ENCODE measurements at regions not wholly inside any gene's neighbourhood (a gene's known extent, or its start where the extent isn't known, plus 50 kb on each side); places are given as distances from the start of the nearest gene placed in this dataset.

DNA sequence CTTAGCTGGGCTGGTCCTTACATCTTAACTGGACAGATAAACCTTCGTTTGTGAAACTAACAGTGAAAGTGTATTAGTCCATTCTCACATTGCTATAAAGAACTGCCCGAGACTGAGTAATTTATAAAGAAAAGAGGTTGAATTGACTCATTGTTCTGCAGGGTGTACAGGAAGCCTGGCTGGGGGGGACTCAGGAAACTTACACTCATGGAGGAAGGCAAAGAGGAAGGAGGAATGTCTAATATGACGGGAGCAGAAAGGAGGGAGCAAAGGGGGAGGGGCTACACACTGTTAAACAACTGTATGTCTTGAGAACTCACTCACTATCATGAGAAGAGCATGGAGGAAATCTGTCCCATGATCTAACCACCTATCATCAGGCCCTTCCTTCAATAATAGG lies 1566.5 kb upstream of the PCDH7 start:
- no peak overlapping the region for H3K27ac ChIP-seq (ENCODE audit: low read depth in 1 of 2, low read length in 2 of 2)
- WGBS, 2 donors, result 54 to 66% methylated on average over 3 of the region's 3 CpGs
- no peaks in the 10 kb centered on the region for H3K27me3 ChIP-seq (ENCODE audit: control insufficient read depth in 1 of 2, insufficient read depth in 2 of 2, low read length in 1 of 2)
- no peak overlapping the region for H3K4me3 ChIP-seq (ENCODE audit: low read length in 2 of 2)
- ATAC-seq (ENCODE audit: low FRiP score) (no peak), DNase-seq (no peak)
- no peaks in the 10 kb centered on the region for H3K4me1 ChIP-seq (ENCODE audit: control insufficient read depth in 1 of 2, insufficient read depth in 2 of 2, low read length in 2 of 2)
- peaks cover 2% of the 10 kb centered on the region for H3K9me3 ChIP-seq (ENCODE audit: control insufficient read depth, low read length)
- H3K36me3 ChIP-seq (ENCODE audit: control insufficient read depth in 1 of 2, insufficient read depth in 2 of 2, low read length in 1 of 2), result no peaks in the 10 kb centered on the region
- intact Hi-C loops (cut with DNase I), result no loop called here

- DNase-seq (no peak), ATAC-seq (ENCODE audit: low FRiP score) (no peak)
- Histone ChIP-seq H3K36me3 (ENCODE audit: control insufficient read depth in 1 of 2, insufficient read depth in 2 of 2, low read length in 1 of 2) (no peaks in the 10 kb centered on the region), H3K4me1 (ENCODE audit: control insufficient read depth in 1 of 2, insufficient read depth in 2 of 2, low read length in 2 of 2) (no peaks in the 10 kb centered on the region), H3K9me3 (ENCODE audit: control insufficient read depth, low read length) (peaks cover 1% of the 10 kb centered on the region), H3K4me3 (ENCODE audit: low read length in 2 of 2) (no peak overlapping the region), H3K27ac (ENCODE audit: low read depth in 1 of 2, low read length in 2 of 2) (no peak overlapping the region), H3K27me3 (ENCODE audit: control insufficient read depth in 1 of 2, insufficient read depth in 2 of 2, low read length in 1 of 2) (no peaks in the 10 kb centered on the region)
- WGBS, 2 donors, result 68 to 72% methylated on average over 1 of the region's 1 CpG
- intact Hi-C loops (cut with DNase I), result no loop called here
Measured at GRCh38 chr4:29175291-29175690, 1544.9 kb upstream of the PCDH7 start.

GRCh38 chr4:29199025-29199424 lies 1521.1 kb upstream of the PCDH7 start:
- Histone ChIP-seq H3K27ac (ENCODE audit: low read depth in 1 of 2, low read length in 2 of 2) (no peak overlapping the region), H3K9me3 (ENCODE audit: control insufficient read depth, low read length) (no peaks in the 10 kb centered on the region), H3K36me3 (ENCODE audit: control insufficient read depth in 1 of 2, insufficient read depth in 2 of 2, low read length in 1 of 2) (no peaks in the 10 kb centered on the region), H3K4me3 (ENCODE audit: low read length in 2 of 2) (no peak overlapping the region), H3K27me3 (ENCODE audit: control insufficient read depth in 1 of 2, insufficient read depth in 2 of 2, low read length in 1 of 2) (no peaks in the 10 kb centered on the region), H3K4me1 (ENCODE audit: control insufficient read depth in 1 of 2, insufficient read depth in 2 of 2, low read length in 2 of 2) (no peaks in the 10 kb centered on the region)
- WGBS, 2 donors, result 70 to 75% methylated on average over 2 of the region's 2 CpGs
- intact Hi-C loops (cut with DNase I), result no loop called here
- no peak for DNase-seq
- ATAC-seq (ENCODE audit: low FRiP score), result no peak

- no peaks in the 10 kb centered on the region for H3K4me1 ChIP-seq (ENCODE audit: control insufficient read depth in 1 of 2, insufficient read depth in 2 of 2, low read length in 2 of 2)
- 15 to 18% methylated on average over 4 of the region's 4 CpGs for WGBS, 2 donors
- DNase-seq (no peak), ATAC-seq (ENCODE audit: low FRiP score) (no peak)
- intact Hi-C loops (cut with DNase I), result no loop called here
- H3K9me3 ChIP-seq (ENCODE audit: control insufficient read depth, low read length), result no peaks in the 10 kb centered on the region
- no peaks in the 10 kb centered on the region for H3K27me3 ChIP-seq (ENCODE audit: control insufficient read depth in 1 of 2, insufficient read depth in 2 of 2, low read length in 1 of 2)
- H3K4me3 ChIP-seq (ENCODE audit: low read length in 2 of 2), result no peak overlapping the region
- H3K36me3 ChIP-seq (ENCODE audit: control insufficient read depth in 1 of 2, insufficient read depth in 2 of 2, low read length in 1 of 2), result no peaks in the 10 kb centered on the region
- no peak overlapping the region for H3K27ac ChIP-seq (ENCODE audit: low read depth in 1 of 2, low read length in 2 of 2)
Measured at GRCh38 chr4:29199485-29199884, 1520.7 kb upstream of the PCDH7 start.

DNA sequence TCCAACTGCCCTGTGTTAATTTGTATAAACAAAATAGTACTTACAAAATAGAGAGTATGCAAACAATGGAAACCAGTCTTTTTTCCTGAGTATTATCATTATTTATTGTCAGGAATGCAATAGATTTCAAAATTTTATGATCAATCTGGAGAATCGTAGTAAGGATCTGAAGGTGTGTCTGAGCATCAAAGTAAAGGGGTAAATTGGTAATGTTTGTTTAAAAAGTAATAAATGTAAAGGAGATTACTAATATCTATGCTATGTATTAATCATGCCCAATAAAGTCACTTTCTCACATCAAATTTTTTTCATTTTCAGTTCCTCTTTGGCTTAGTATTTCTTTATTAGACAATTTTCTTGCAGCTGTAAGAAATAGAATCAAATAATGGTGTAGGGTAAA lies 1507.1 kb upstream of the PCDH7 start:
- WGBS, 2 donors, result 68 to 72% methylated on average over 1 of the region's 1 CpG

DNA sequence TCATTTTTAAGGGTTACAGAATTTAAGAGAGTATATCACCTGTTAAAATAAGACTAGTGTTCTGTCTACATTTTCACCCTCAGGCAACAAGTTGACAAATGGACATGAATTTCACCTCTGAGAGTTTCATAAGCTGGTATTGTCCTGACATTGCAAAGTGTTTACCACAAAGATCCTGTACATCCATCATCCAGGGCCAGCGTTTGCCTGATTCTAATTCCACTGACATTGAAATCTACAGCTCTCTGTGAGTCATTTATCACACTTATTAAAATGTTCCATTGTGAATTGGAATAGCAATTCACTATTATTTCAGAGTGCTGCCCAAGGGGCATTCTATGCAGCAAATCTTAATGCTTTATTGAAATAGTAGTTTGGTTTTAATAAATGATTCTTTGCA lies 1499.4 kb upstream of the PCDH7 start:
- 12 to 15% methylated on average over 1 of the region's 1 CpG for WGBS, 2 donors
- no peaks in the 10 kb centered on the region for H3K36me3 ChIP-seq (ENCODE audit: control insufficient read depth in 1 of 2, insufficient read depth in 2 of 2, low read length in 1 of 2)
- no peaks in the 10 kb centered on the region for H3K9me3 ChIP-seq (ENCODE audit: control insufficient read depth, low read length)
- intact Hi-C loops (cut with DNase I), result no loop called here
- H3K27me3 ChIP-seq (ENCODE audit: control insufficient read depth in 1 of 2, insufficient read depth in 2 of 2, low read length in 1 of 2), result no peaks in the 10 kb centered on the region
- DNase-seq (no peak), ATAC-seq (ENCODE audit: low FRiP score) (no peak)
- H3K27ac ChIP-seq (ENCODE audit: low read depth in 1 of 2, low read length in 2 of 2), result no peak overlapping the region
- no peaks in the 10 kb centered on the region for H3K4me1 ChIP-seq (ENCODE audit: control insufficient read depth in 1 of 2, insufficient read depth in 2 of 2, low read length in 2 of 2)
- no peak overlapping the region for H3K4me3 ChIP-seq (ENCODE audit: low read length in 2 of 2)

More for the DNA sequence above, 1507.1 kb upstream of the PCDH7 start:
- Histone ChIP-seq H3K36me3 (ENCODE audit: control insufficient read depth in 1 of 2, insufficient read depth in 2 of 2, low read length in 1 of 2) (no peaks in the 10 kb centered on the region), H3K27me3 (ENCODE audit: control insufficient read depth in 1 of 2, insufficient read depth in 2 of 2, low read length in 1 of 2) (no peaks in the 10 kb centered on the region), H3K9me3 (ENCODE audit: control insufficient read depth, low read length) (no peaks in the 10 kb centered on the region), H3K4me1 (ENCODE audit: control insufficient read depth in 1 of 2, insufficient read depth in 2 of 2, low read length in 2 of 2) (no peaks in the 10 kb centered on the region), H3K4me3 (ENCODE audit: low read length in 2 of 2) (no peak overlapping the region), H3K27ac (ENCODE audit: low read depth in 1 of 2, low read length in 2 of 2) (no peak overlapping the region)
- DNase-seq, result no peak
- intact Hi-C loops (cut with DNase I), result no loop called here
- no peak for ATAC-seq (ENCODE audit: low FRiP score)

DNA sequence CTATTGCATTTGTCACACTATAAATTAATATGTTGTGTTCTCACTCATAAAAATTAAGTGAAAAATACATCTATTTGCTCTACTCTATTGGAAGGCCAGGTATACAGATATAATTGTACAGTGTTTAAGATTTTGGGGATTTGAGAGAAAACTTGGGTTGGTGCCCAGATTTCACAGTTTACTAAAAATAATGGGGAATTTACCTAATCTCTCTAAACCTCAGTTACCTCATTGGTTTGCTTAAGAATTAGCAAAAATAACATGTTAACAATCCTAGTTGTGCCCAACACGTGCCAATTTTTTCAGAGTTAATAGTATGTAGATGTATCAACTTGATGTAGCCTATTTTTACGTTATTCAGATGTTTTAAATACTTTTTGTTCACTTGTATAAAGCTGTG lies 1495.3 kb upstream of the PCDH7 start:
- no peak for ATAC-seq (ENCODE audit: low FRiP score)
- Histone ChIP-seq H3K36me3 (ENCODE audit: control insufficient read depth in 1 of 2, insufficient read depth in 2 of 2, low read length in 1 of 2) (no peaks in the 10 kb centered on the region), H3K27ac (ENCODE audit: low read depth in 1 of 2, low read length in 2 of 2) (no peak overlapping the region), H3K9me3 (ENCODE audit: control insufficient read depth, low read length) (no peaks in the 10 kb centered on the region), H3K4me1 (ENCODE audit: control insufficient read depth in 1 of 2, insufficient read depth in 2 of 2, low read length in 2 of 2) (no peaks in the 10 kb centered on the region), H3K4me3 (ENCODE audit: low read length in 2 of 2) (no peak overlapping the region), H3K27me3 (ENCODE audit: control insufficient read depth in 1 of 2, insufficient read depth in 2 of 2, low read length in 1 of 2) (no peaks in the 10 kb centered on the region)
- WGBS, 2 donors, result 14 to 16% methylated on average over 2 of the region's 2 CpGs
- intact Hi-C loops (cut with DNase I), result no loop called here
- DNase-seq, result no peak

GRCh38 chr4:29240641-29241040 lies 1479.5 kb upstream of the PCDH7 start:
- H3K9me3 ChIP-seq (ENCODE audit: control insufficient read depth, low read length), result no peaks in the 10 kb centered on the region
- no peak overlapping the region for H3K4me3 ChIP-seq (ENCODE audit: low read length in 2 of 2)
- no peak overlapping the region for H3K27ac ChIP-seq (ENCODE audit: low read depth in 1 of 2, low read length in 2 of 2)
- intact Hi-C loops (cut with DNase I), result no loop called here
- H3K36me3 ChIP-seq (ENCODE audit: control insufficient read depth in 1 of 2, insufficient read depth in 2 of 2, low read length in 1 of 2), result no peaks in the 10 kb centered on the region
- no peaks in the 10 kb centered on the region for H3K4me1 ChIP-seq (ENCODE audit: control insufficient read depth in 1 of 2, insufficient read depth in 2 of 2, low read length in 2 of 2)
- no peaks in the 10 kb centered on the region for H3K27me3 ChIP-seq (ENCODE audit: control insufficient read depth in 1 of 2, insufficient read depth in 2 of 2, low read length in 1 of 2)
- DNase-seq, result no peak
- no peak for ATAC-seq (ENCODE audit: low FRiP score)

DNA sequence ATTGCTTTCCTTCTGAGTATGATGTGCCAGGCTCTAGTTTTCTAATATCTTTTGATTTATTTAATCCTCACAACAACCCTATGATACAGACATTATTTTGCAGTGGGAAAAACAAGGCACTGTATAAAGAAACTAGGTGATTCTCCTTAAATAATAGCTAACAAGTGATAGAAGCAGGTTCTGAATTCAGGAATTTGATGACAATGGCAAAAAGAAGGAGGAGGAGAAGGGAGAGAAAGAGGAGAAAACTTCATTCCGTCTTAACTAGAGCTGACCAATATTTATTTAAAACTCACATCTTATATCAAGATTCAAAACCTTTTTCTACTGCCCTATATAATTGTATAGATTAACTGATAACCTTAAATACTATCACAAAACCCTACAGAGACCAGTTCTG lies 1477.1 kb upstream of the PCDH7 start:
- no peaks in the 10 kb centered on the region for H3K4me1 ChIP-seq (ENCODE audit: control insufficient read depth in 1 of 2, insufficient read depth in 2 of 2, low read length in 2 of 2)
- no peaks in the 10 kb centered on the region for H3K27me3 ChIP-seq (ENCODE audit: control insufficient read depth in 1 of 2, insufficient read depth in 2 of 2, low read length in 1 of 2)
- H3K4me3 ChIP-seq (ENCODE audit: low read length in 2 of 2), result no peak overlapping the region
- no peaks in the 10 kb centered on the region for H3K36me3 ChIP-seq (ENCODE audit: control insufficient read depth in 1 of 2, insufficient read depth in 2 of 2, low read length in 1 of 2)
- DNase-seq, result no peak
- no peak for ATAC-seq (ENCODE audit: low FRiP score)
- intact Hi-C loops (cut with DNase I), result no loop called here
- H3K27ac ChIP-seq (ENCODE audit: low read depth in 1 of 2, low read length in 2 of 2), result no peak overlapping the region
- WGBS, 2 donors, result 78 to 79% methylated on average over 1 of the region's 1 CpG
- H3K9me3 ChIP-seq (ENCODE audit: control insufficient read depth, low read length), result no peaks in the 10 kb centered on the region
